HCT116 (cell line): ENCODE measurements at regions not wholly inside any gene's neighbourhood (a gene's known extent, or its start where the extent isn't known, plus 50 kb on each side); places are given as distances from the start of the nearest gene placed in this dataset.

ENCODE experiments used
- JUND ChIP-seq: IDR thresholded peaks from 2 replicates; pipeline ENCODE4 v1.6.1; 2012
- TF ChIP-seq, protein P1 (sequence below), 3 experiments: fragments of 200-600 bp in 1 of 3; sonication (generic) in 1 of 3; IDR thresholded peaks in 2 of 3; conservative IDR thresholded peaks in 1 of 3; 2 replicates each; pipeline ENCODE4 v1.5.1; 2012 to 2017; ENCODE audit warnings: low read depth in 2 of 3, low read length in 2 of 3, antibody characterized with exemption in 1 of 3, borderline replicate concordance in 1 of 3, control low read depth in 1 of 3, mild to moderate bottlenecking in 1 of 3, mixed read lengths in 1 of 3, mixed run types in 1 of 3, moderate library complexity in 1 of 3; ENCODE audit not compliant: insufficient read depth in 1 of 3

DNA sequence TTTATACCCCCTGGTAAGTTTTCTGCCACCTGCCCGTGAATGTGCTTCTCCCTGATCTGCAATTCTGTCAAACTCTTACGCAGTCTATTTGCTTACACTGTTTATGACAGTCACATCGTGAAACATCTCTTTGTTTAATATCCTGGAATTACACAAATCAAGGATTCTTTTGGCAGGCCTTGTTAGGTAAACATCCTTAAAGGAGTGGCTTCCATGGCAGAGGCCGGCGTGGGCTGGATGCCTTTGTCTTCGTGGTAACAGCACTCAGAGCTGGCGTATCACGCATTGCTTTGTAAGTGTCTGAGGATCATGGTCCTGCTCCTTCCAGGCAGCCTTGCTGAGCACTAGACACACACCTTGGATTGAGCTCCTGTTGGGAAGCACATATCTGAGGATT lies 145.7 kb downstream of the IRX1 start:
- TF ChIP-seq, protein P1, sequence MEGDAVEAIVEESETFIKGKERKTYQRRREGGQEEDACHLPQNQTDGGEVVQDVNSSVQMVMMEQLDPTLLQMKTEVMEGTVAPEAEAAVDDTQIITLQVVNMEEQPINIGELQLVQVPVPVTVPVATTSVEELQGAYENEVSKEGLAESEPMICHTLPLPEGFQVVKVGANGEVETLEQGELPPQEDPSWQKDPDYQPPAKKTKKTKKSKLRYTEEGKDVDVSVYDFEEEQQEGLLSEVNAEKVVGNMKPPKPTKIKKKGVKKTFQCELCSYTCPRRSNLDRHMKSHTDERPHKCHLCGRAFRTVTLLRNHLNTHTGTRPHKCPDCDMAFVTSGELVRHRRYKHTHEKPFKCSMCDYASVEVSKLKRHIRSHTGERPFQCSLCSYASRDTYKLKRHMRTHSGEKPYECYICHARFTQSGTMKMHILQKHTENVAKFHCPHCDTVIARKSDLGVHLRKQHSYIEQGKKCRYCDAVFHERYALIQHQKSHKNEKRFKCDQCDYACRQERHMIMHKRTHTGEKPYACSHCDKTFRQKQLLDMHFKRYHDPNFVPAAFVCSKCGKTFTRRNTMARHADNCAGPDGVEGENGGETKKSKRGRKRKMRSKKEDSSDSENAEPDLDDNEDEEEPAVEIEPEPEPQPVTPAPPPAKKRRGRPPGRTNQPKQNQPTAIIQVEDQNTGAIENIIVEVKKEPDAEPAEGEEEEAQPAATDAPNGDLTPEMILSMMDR (IDR thresholded peaks at IDR 0.05 in 2 of 3, conservative IDR thresholded peaks at IDR 0.05 in 1 of 3; ENCODE audit: borderline replicate concordance in 1 of 3, insufficient read depth in 1 of 3, low read depth in 2 of 3, low read length in 2 of 3) = no peak
- no peak for TF ChIP-seq JUND
